Upper lobe of left lung (tissue), 6 donors: ENCODE measurements at regions not wholly inside any gene's neighbourhood (a gene's known extent, or its start where the extent isn't known, plus 50 kb on each side); places are given as distances from the start of the nearest gene placed in this dataset.

Source experiments
- ATAC-seq, 2 donors: fragments of 200-7000 bp; cut with Tn5 transposase; one replicate each; pipeline ENCODE4 v1.9.1; 2022; ENCODE audit warnings: mild to moderate bottlenecking in 2 of 2, moderate library complexity in 2 of 2; ENCODE audit not compliant: low FRiP score in 2 of 2
- DNase-seq, 2 donors: peaks; one replicate each; pipeline ENCODE4 v3.0.0-alpha.2; 2019 to 2020
- H3K27ac ChIP-seq, 4 donors: fragments of 200-600 bp; sonication (generic); one replicate each; pipeline ENCODE4 v1.5.1; 2016 to 2019
- H3K27me3 ChIP-seq, 4 donors: fragments of 200-600 bp; sonication (generic); one replicate each; pipeline ENCODE4 v1.5.1; 2017 to 2019
- H3K36me3 ChIP-seq, 4 donors: fragments of 200-600 bp; sonication (generic); one replicate each; pipeline ENCODE4 v1.5.1; 2016 to 2019
- H3K4me1 ChIP-seq, 4 donors: fragments of 200-600 bp; sonication (generic); one replicate each; pipeline ENCODE4 v1.5.1; 2018 to 2019
- H3K4me3 ChIP-seq, 4 donors: fragments of 200-600 bp; sonication (generic); one replicate each; pipeline ENCODE4 v1.5.1; 2017 to 2019; ENCODE audit warnings: mild to moderate bottlenecking in 2 of 4, moderate library complexity in 1 of 4
- H3K9me3 ChIP-seq, 4 donors: fragments of 200-600 bp; sonication (generic); one replicate each; pipeline ENCODE4 v1.5.1; 2018 to 2019
- CTCF ChIP-seq, 6 experiments: fragments of 450-650 bp in 4 of 6; fragments of 200-600 bp in 2 of 6; sonication (generic) in 2 of 6; IDR thresholded peaks; one replicate each; pipeline ENCODE4 v1.5.1; 2016 to 2019; ENCODE audit warnings: antibody characterized with exemption in 6 of 6
- EP300 ChIP-seq, 4 donors: sonication (generic); formaldehyde crosslinking; IDR thresholded peaks; one replicate each; pipeline ENCODE4 v1.5.1; 2017; ENCODE audit warnings: antibody characterized with exemption in 4 of 4, control low read depth in 2 of 4
- POLR2A ChIP-seq, 4 donors: fragments of 450-650 bp; IDR thresholded peaks; one replicate each; pipeline ENCODE4 v1.5.1; 2016 to 2017; ENCODE audit warnings: antibody characterized with exemption in 4 of 4, mild to moderate bottlenecking in 2 of 4
- POLR2AphosphoS5 ChIP-seq, 2 donors: sonication (generic); formaldehyde crosslinking; IDR thresholded peaks; one replicate each; pipeline ENCODE4 v1.5.1; 2017; ENCODE audit warnings: antibody characterized with exemption in 2 of 2
- WGBS, 2 donors: methylation state at CpG; one replicate each; pipeline ENCODE4 v1.1.5; 2017 to 2018; 5-methylcytosine and 5-hydroxymethylcytosine counted together
- donor health status: DM: no; HTN: no; CAD: no; lungs with moderate emphysema.
- donor health status: DM: no; HTN: yes; CAD: no; lungs with severe emphysema.

DNA sequence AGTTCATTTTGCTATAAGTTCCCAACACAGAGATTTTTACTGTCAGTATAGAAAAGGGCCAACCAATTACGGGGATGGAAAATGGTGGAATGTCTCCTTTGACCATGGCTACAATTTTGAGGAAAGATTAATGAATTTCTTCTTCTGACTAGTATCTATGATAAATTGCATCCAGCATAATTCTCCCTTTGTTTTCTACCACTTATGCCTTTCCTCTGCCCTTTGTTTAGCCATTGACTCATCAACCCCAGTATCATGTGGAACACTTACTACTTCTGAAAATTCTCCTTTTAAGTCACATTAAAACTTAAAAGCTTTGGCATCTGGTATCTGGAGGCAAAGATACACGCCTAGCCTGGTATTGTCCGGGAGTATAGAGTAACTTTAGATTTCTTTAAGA, 92.9 kb upstream of the CADPS start:
- 78 to 89% methylated on average over 3 of the region's 3 CpGs for WGBS, 2 donors
- no peak overlapping the region for H3K4me3 ChIP-seq
- TF ChIP-seq CTCF (IDR thresholded peaks at IDR 0.05) = no peak
- no peak for TF ChIP-seq POLR2A (IDR thresholded peaks at IDR 0.05)
- TF ChIP-seq EP300 (IDR thresholded peaks at IDR 0.05) = no peak
- TF ChIP-seq POLR2AphosphoS5 (IDR thresholded peaks at IDR 0.05) = no peak
- no peaks in the 10 kb centered on the region for H3K27me3 ChIP-seq
- no peak overlapping the region for H3K27ac ChIP-seq
- no peaks in the 10 kb centered on the region for H3K9me3 ChIP-seq
- ATAC-seq = no peak
- H3K36me3 ChIP-seq = no peaks in the 10 kb centered on the region
- no peaks in the 10 kb centered on the region for H3K4me1 ChIP-seq
- no peak for DNase-seq

DNA sequence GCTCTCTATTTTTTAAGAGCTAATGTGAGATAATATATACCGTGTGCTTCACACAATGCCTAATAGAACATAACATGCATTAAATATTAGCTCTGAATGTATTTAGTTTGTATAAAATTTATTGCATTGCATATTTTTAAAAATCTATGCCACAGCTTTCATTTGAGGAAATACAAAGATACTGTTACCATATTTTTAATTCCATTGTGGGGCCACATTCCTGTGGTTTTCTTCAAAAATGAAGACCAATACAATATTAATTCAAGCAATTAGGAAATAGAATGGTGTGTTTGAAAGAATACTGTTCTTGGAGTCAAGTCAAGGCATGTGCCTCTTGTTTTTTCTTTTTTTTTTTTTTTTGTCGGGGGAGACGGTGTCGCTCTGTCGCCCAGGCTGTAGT, 95.4 kb upstream of the CADPS start:
- ATAC-seq = no peak
- no peak for TF ChIP-seq EP300 (IDR thresholded peaks at IDR 0.05)
- TF ChIP-seq POLR2A (IDR thresholded peaks at IDR 0.05) = no peak
- TF ChIP-seq CTCF (IDR thresholded peaks at IDR 0.05) = no peak
- Histone ChIP-seq H3K27ac (no peak overlapping the region), H3K4me1 (no peaks in the 10 kb centered on the region), H3K9me3 (no peaks in the 10 kb centered on the region), H3K4me3 (no peak overlapping the region), H3K36me3 (no peaks in the 10 kb centered on the region), H3K27me3 (no peaks in the 10 kb centered on the region)
- DNase-seq = no peak
- WGBS, 2 donors = 75 to 94% methylated on average over 5 of the region's 5 CpGs

- 62 to 69% methylated on average over 1 of the region's 1 CpG for WGBS, 2 donors
- DNase-seq (no peak), ATAC-seq (no peak)
- H3K27me3 ChIP-seq = no peaks in the 10 kb centered on the region
- no peaks in the 10 kb centered on the region for H3K36me3 ChIP-seq
- no peak overlapping the region for H3K27ac ChIP-seq
- H3K4me1 ChIP-seq = no peaks in the 10 kb centered on the region
- no peak for TF ChIP-seq POLR2A (IDR thresholded peaks at IDR 0.05)
- TF ChIP-seq POLR2AphosphoS5 (IDR thresholded peaks at IDR 0.05) = no peak
- no peak for TF ChIP-seq CTCF (IDR thresholded peaks at IDR 0.05)
- TF ChIP-seq EP300 (IDR thresholded peaks at IDR 0.05) = no peak
- H3K4me3 ChIP-seq = no peak overlapping the region
- no peaks in the 10 kb centered on the region for H3K9me3 ChIP-seq
Measured at GRCh38 chr3:62975566-62975965, 100.3 kb upstream of the CADPS start.

- no peak for TF ChIP-seq POLR2A (IDR thresholded peaks at IDR 0.05)
- ATAC-seq (no peak), DNase-seq (no peak)
- Histone ChIP-seq H3K4me1 (no peaks in the 10 kb centered on the region), H3K27ac (no peak overlapping the region), H3K36me3 (no peaks in the 10 kb centered on the region), H3K27me3 (no peaks in the 10 kb centered on the region), H3K4me3 (no peak overlapping the region), H3K9me3 (no peaks in the 10 kb centered on the region)
- 0% methylated on average over 1 of the region's 1 CpG for WGBS, 2 donors
Measured at GRCh38 chr3:62981962-62982361, 106.7 kb upstream of the CADPS start.

DNA sequence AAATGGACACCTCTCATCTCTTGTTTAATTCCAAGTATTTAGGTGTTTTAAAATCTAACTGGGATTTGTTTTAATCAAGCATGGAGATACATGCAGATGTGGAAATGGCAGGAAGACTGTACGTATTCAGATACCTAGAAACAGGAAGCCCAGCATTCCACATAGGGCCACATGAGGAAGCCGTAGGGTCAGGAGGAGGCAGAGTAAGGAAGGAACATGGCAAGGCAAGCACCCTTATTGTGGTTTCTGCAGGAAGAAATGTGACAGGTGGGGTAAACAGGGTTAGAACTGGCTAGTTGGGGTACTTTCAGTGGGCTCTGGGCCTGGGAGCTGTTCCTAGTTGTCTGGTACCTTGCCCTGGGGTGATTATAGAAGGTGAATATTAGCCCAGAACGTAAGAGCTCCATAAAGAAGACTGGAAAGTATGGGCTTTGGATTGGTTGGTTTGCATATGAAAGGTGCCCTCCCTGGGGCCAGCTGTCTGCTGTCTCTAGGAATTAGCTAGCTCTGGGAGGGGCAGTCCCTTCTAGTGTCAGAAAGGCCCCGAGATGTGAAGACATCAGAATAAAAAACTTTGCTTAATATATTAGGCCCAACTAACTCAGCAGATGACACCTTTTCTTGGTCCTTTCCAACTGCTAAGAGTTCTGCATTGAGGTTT, 107.7 kb upstream of the CADPS start:
- WGBS, 2 donors = 50% methylated on average over 4 of the region's 4 CpGs

More for the DNA sequence above, 107.7 kb upstream of the CADPS start:
- H3K27me3 ChIP-seq = no peaks in the 10 kb centered on the region
- DNase-seq (no peak), ATAC-seq (no peak)
- H3K4me3 ChIP-seq = no peak overlapping the region
- H3K36me3 ChIP-seq = no peaks in the 10 kb centered on the region
- no peaks in the 10 kb centered on the region for H3K4me1 ChIP-seq
- no peak overlapping the region for H3K27ac ChIP-seq
- TF ChIP-seq CTCF (IDR thresholded peaks at IDR 0.05) = no peak
- no peak for TF ChIP-seq EP300 (IDR thresholded peaks at IDR 0.05)
- no peak for TF ChIP-seq POLR2AphosphoS5 (IDR thresholded peaks at IDR 0.05)
- no peak for TF ChIP-seq POLR2A (IDR thresholded peaks at IDR 0.05)
- H3K9me3 ChIP-seq = no peaks in the 10 kb centered on the region
